Left ventricle myocardium superior (tissue), 1 donor: ENCODE measurements at regions not wholly inside any gene's neighbourhood (a gene's known extent, or its start where the extent isn't known, plus 50 kb on each side); places are given as distances from the start of the nearest gene placed in this dataset.
"Not testable (repeated sequence)": the region's sequence is repeated elsewhere in the genome, so short reads cannot be mapped to it uniquely, and the experiment has no call there.

ENCODE experiments used
- ATAC-seq: fragments of 200-7000 bp; cut with Tn5 transposase; one replicate; pipeline ENCODE4 v1.9.1; 2020; ENCODE audit warnings: mild to moderate bottlenecking, moderate library complexity
- DNase-seq: peaks from one replicate; pipeline ENCODE4 v3.0.0-alpha.2; 2020
- intact Hi-C: fragments of 100-400 bp; cut with micrococcal nuclease; formaldehyde crosslinking; loops from one replicate; pipeline ENCODE4 v1.11.0; 2022
- donor health status: DM: no; HTN: yes; CAD: no; lungs with severe emphysema.

DNA sequence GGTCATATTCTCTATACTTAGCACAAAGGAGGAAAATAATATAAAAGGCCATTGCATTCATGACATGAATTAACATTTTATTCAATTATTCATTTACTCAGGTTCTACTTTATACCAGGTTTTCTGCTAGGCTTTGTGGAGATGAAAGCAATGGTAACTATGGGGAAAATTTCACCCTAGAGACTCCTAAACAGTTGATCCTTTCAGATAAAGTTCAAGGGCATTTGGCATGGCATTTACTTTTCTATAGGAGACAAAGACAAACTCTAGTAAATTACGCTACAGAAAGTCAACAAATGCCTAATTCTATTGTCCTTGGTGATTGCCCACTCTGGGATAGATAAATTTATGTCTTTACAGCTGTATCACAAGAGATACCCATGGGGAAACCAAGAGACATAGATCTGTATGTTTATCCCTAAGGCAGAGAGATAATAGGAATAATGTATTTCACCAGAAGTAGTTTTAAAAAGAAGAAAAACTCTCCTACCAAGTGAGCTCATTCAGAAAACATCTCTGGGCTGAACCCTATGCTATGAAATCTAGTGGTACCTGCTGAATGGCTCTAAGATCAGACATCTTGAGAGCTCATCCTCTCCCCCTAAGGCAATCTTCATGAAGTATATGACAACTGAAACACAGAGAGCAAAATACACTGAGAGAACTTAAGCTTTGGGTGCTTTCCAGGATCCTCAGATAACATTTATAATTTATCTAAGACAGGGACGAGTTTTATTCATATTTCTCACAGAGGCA, 316.7 kb downstream of the ANTXR2 start:
- intact Hi-C loops: no loop called here
- no peak for DNase-seq
- no peak for ATAC-seq

DNA sequence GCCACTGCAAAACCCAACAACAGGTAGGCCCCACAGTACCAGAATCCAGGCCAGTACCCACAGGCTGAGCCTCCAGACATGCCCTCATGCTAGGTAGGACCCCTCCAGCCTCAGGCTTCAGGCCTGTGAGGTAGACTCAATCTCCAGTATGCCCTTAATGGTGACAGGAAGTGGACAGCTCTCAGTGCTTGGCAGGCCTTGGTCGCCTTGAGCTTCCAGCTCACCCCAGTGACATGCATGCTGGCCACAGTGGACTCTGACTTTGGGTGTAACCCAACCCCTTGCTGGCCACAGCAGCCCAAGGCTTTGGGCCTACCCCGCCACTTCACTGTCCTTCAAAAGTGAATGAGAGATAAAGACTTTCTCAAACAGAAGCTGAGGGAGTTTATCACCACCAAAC, 324.2 kb downstream of the ANTXR2 start:
- intact Hi-C loops: no loop called here
- no peak for ATAC-seq
- no peak for DNase-seq

DNA sequence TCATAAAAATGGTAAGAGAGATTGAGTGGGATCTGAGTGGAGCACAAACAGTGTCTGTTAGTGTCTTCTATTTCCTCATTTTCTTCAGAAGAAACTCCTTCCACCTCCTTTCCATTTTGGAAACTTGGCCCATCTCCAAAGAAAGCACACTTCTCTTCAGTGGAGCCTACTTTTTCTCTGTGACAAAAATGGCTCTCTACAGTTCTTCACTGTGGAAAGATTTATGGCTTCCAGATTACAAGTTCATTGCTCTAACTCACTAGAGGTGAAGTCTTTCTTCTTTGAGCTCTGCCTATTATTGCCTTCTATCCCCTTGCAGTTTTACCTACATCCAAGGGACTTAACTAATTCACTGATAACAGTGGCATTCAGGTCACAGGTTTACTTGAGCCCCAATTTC, 325.8 kb downstream of the ANTXR2 start:
- intact Hi-C loops: no loop called here
- ATAC-seq (no peak), DNase-seq (no peak)

DNA sequence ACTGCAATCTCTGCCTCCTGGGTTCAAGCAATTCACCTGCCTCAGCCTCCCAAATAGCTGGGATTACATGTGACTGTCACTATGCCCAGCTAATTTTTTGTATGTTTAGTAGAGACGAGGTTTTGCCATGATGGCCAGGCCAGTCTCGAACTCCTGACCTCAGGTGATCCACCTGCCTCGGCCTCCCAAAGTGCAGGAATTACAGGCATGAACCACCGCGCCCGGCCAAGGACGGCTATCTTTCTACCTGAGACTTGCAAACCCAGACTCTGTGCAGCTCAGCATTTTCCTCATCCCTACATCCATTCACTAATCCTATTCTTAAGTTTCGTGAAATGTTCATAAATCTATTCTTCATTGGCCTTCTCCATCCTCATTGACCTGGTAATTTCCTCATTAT, 330.0 kb downstream of the ANTXR2 start:
- ATAC-seq (no peak), DNase-seq (no peak)

DNA sequence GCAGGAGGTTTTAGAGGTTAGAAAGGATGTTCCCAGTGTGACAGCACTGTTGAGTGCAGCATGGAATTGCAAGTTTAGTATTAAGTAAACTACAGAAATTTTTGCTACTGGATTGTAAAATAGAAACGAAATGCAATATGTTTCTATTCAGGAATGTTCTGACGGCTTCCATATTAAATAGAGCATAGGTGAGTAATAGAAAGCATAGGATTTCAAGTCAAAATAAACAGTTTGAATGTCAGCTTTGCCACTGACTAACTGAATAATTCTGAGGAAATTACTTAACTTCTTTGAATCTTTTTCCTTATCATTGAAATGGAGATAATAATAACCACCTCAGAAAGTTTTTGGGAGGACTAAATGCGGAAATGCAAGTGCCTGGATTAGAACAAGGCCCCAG, 331.9 kb upstream of the GK2 start:
- no peak for ATAC-seq
- intact Hi-C loops: no loop called here

More for the DNA sequence above, 330.0 kb downstream of the ANTXR2 start:
- intact Hi-C loops: no loop called here

DNA sequence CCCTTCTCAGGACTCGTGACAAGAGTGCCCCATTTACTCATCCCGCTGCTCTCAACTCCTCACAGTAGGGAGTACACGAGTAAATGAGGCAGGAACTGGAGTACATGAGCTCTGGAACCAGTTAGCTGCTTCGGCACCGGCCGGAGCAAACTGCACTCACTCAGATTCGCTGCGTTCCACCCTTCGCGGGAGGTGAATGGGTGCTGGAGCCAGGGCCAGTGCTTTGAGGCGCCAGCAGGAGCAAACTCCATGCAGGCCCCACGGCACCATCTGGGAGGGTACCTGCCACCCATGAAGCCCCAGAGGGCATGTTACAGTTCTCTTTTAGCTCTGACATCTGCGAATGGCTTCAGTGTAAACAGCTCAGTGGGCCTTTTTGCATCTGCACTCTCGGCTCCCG, 315.5 kb upstream of the GK2 start:
- intact Hi-C loops: no loop called here
- peak; percentile 25 for DNase-seq
- no peak for ATAC-seq

More for the DNA sequence above, 331.9 kb upstream of the GK2 start:
- no peak for DNase-seq

DNA sequence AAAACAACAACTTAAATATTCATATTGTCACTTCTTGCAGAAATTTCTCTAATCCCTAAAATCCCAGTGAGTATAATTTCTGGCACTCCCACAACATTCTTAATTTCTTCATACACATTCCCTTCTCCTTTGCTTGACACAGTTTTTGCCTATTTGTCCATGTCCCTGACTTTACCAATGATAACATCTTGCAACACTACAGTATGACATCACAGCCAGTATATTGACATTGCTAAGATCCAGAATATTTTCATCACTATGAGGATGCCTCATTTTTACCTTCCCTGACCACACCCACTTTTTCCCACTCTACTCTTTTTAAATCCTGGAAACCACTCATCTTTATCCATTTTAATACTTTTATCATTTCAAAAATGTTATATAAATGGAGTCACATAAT, 292.3 kb upstream of the GK2 start:
- intact Hi-C loops: no loop called here
- ATAC-seq (no peak), DNase-seq (no peak)

DNA sequence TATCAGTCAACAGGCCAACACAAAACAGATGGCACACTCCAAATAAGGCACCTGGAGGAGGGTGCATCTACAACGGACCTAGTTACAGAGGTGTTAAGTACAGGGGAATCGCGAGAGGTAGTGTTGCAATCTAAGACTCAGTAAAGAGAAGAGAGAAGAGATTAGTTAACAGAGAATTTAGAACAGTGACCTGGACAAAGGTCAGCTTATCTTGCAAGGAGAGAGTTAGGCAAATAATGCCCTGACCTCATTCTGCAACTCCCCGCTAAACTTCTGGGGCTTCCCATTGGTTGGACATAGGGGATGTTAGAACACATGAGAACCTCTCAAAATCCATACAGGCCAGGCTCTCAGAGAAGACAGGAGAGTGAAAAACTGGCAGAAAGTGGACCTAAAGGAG, 289.4 kb upstream of the GK2 start:
- DNase-seq (no peak), ATAC-seq (no peak)
- intact Hi-C loops: no loop called here

DNA sequence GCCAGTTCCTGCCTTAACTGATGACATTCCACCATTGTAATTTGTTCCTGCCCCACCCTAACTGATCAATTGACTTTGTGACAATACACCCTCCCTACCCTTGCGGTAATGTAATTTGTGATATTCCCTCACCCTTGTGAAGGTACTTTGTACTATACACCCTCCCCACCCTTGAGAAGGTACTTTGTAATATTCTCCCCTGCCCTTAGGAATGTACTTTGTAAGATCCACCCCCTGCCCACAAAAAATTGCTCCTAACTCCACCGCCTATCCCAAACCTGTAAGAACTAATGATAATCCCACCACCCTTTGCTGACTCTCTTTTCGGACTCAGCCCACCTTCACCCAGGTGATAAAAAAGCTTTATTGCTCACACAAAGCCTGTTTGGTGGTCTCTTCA, 288.5 kb upstream of the GK2 start:
- intact Hi-C loops, DNase-seq, ATAC-seq: not testable (repeated sequence)

DNA sequence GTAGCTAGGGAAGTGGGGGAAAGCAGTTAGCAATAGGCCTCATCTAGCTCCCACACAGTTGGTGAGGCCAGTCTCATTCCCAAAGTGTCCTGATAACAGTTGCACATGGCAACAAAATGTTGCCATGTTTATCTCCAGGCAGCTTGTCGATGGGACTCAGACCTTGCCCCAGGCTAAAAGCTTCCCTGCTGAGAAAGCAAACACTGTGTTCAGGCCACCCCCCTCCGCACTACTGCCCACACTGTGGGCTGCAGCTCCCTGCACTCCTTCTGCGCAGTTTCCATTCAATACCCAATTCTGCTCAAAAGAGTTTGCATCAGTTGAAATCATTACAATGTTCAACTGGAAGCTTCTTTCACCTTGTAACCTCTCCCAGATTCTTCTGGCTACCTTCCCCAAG, 287.8 kb upstream of the GK2 start:
- intact Hi-C loops: no loop called here
- ATAC-seq: no peak
- no peak for DNase-seq

DNA sequence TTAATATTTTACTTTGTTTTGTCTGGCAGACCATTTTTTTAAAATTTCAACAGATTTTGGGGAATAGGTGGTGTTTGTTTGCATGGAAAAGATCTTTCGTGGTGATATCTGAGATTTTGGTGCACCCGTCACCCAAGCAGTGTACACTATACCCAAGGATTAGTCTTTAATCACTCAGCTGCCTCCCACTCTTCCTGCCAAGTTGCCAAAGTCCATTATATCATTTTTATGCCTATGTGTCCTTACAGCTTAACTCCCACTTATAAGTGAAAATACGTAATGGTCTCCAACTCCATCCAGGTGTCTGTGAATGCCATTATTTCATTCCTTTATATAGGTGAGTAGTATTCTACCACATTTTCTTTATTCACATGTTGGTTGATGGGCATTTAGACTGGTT, 281.7 kb upstream of the GK2 start:
- DNase-seq (no peak), ATAC-seq (no peak)
- intact Hi-C loops: no loop called here

DNA sequence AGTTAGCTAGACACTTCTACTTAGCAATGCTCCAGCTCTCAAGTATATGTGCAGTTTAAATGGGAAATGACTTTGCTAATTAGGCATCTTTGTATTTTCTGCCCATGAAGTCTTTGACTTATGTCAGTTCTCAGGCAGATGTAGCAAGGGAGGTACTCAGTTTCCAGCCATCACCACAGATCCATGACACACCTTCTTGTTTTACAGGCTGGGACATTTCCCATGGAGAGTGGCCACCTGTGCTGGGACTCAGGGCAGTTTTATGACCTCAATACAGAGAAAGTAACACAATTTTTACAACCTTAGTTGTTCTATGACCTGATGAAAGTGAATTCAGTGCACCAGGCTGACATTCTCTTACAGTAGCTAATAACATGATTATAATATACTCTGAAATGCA, 280.7 kb upstream of the GK2 start:
- no peak for ATAC-seq
- intact Hi-C loops: no loop called here
- DNase-seq: no peak

DNA sequence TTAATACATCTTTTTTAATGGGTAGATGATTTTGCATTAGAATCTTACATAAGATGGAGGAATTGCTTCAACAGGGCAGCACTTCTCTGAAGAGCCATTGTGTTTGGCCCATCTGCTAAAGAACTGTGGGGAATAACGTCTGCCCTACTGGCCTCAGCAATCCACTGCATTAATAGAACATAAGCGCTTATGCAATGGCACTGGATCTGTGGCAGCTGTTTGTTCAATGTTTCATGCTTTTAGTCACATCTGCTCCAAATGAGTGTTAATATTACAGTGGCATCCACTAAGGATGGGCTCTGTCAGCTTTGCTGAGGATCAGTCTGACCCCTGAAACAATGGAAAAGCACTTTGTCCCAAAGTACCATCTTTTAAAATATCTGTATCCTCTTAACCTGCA, 279.0 kb upstream of the GK2 start:
- intact Hi-C loops: no loop called here
- no peak for DNase-seq
- no peak for ATAC-seq

DNA sequence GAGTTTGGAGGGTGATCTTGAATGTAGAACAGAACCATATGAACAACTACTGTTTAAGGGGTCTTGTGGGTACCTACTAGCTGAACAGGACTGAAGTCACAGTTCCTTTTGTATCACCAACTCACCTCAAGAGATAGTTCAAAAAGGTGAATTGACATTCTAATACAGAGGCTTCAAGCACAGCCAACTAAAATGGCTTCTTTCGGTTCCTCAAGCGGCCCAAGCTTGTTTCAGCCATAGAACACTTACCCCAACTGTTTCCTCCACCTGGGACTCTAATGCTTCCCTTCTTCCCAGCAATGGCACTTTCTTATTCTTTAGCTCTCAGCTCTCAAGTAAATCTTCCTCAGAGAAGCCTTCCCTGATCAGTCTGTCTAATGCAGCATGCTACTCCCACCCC, 277.5 kb upstream of the GK2 start:
- ATAC-seq (no peak), DNase-seq (no peak)
- intact Hi-C loops: no loop called here

DNA sequence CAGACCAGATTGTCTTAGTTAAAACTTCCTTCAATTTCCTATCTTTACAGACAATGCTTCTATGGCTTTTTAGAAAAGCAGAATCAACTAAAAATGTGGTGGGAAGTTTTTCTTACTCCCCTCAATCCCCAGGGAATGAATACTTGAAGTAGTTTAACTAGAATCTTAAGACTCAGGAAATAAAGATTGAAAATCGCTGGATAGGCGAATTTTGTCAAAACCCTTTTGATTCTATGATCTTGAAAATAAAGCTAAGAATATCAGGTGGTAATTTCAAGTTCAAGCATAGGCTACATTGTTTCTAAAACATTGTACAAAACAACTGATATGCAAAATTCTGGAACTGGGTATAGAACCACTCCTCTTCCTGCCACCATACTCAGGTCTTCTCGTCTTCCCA, 276.5 kb upstream of the GK2 start:
- DNase-seq: no peak
- ATAC-seq: no peak
- intact Hi-C loops: no loop called here

DNA sequence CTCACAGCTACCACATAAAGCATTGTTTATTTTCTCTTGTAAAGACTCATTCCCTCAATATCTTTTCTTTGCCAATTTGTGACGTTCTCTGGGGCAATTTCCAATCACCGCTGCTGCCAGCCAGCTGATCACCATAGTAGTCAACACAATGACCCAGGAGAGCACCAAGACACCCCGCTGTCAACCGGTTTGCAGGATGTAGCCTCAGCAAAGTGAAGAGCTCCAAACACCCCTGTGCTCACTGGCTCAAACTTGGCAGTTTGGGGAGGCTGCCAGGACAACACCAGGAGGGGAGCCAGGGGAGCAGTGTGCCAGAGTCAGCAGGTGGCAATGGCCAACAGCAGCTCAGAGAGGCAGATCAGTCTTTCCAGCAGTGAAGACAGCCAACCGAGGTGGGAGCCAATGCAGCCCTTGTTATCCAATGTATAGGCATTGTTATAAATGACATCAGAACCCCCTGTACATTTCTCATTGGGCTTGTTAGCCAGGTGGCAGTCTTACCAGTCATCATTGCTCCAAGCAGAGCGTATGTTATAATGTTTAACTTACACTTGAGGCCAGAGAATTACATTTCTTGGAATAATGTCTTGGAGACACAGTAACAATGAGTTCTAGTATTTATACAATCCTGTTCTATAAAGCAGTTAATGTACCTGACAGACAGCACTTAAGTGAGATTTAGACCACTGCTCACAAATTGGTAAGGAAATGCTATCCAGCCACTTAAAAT, 274.9 kb upstream of the GK2 start:
- peak; percentile 67 for ATAC-seq
- peak; percentile 32 for DNase-seq
- intact Hi-C loops: no loop called here

DNA sequence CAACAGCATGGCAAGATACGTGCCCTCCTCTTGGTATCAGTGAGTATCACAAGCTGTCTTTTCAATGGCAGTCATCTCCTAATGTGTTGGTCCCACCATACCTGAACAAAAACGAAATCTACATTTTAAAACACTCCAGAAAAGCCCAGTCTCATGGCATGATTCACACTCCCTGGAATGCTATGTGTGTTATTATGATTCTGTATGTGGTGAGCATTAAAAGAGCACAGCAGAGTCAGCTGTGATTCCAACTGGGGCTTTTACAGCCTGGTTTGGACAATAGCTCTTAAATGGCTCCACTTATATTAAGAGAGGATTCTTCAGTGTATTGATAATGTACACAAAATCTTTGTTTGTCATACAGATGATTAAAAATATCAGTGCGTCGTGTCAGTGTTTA, 274.1 kb upstream of the GK2 start:
- ATAC-seq (no peak), DNase-seq (no peak)
- intact Hi-C loops: no loop called here

DNA sequence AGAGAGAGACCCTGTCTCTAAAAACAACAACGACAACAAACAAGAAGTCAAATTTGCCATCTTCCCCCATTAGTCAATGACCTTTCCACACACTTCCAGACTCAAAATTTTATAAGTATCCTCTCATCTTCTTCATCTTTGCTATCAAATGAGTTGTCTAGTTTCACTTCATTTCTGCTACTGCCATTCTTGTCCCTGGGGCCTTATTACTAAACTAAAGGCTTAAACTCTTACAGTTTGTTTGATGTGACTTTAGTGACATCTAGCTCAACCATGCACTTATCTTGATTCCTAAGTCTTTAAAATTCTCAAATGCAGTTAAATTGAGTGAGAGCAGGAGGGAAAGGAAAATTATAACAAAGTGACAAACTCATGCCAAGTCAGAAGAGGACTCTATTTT, 271.8 kb upstream of the GK2 start:
- ATAC-seq (no peak), DNase-seq (no peak)
- intact Hi-C loops: no loop called here

DNA sequence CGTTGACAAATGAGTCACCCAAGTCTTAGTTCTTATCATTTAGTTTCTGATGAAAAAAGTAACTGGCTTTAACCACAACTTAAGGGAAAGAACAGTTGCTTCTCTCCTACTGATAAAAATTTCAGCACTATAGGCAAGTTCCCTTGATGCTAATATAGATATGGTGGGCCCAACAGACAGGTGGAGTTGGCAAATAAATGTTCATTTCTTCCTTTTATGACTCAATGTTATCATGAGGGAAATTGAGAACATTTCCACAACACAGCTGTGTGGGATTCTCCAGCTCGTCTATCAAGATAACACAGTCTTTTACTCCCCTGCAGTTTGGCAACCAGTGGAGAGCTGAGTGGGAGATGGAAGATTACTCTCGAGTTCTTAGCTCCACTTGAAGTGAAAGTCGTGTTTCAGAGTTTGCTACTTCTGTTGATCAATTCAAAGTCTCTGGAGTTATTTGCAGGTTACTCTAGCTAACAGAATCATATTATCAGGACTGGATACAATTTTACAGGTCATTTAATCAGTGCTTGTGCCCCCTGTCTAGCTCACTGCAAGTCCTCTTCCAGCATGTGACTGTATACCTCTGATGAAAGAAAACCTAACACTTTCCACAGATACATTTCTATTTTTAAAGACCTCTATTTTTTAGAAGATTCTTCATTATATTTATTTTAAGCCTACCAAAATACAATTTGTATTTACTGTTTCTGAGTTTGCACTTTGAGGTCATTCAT, 270.6 kb upstream of the GK2 start:
- intact Hi-C loops: no loop called here
- no peak for DNase-seq
- ATAC-seq: peak; percentile 90

DNA sequence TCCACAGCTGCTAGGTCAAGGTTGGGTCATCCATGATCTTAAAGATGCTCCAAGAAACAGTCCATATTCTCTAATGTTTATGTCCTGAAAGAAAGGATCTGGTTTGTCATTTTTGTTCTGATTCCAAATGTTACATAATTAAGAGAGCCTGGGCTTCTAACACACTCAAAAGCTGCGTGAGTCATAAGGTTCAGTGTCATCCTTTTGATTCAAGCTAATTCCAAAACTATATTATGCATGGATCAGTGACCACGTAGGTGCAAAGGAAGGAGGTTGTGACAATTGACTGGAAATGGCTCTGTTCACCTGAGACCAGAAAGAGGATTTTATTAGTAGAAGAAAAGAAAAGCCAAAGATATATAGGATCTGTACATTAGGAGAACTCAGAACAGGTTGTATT, 268.7 kb upstream of the GK2 start:
- no peak for ATAC-seq
- intact Hi-C loops: no loop called here
- no peak for DNase-seq
